Peyer's patch (tissue), 4 donors: ENCODE measurements at regions not wholly inside any gene's neighbourhood (a gene's known extent, or its start where the extent isn't known, plus 50 kb on each side); places are given as distances from the start of the nearest gene placed in this dataset.

Experiments
- DNase-seq, 3 donors: peaks; one replicate each; pipeline ENCODE4 v3.0.0-alpha.2; 2017 to 2019
- H3K27ac ChIP-seq, 4 donors: fragments of 200-600 bp; sonication (generic); one replicate each; pipeline ENCODE4 v1.5.1; 2016 to 2019
- H3K27me3 ChIP-seq, 2 donors: fragments of 200-600 bp; sonication (generic); one replicate each; pipeline ENCODE4 v1.5.1; 2019
- H3K36me3 ChIP-seq, 3 donors: fragments of 200-600 bp; sonication (generic); one replicate each; pipeline ENCODE4 v1.5.1; 2016 to 2019
- H3K4me1 ChIP-seq, 4 donors: fragments of 200-600 bp; sonication (generic); one replicate each; pipeline ENCODE4 v1.5.1; 2016 to 2019
- H3K4me3 ChIP-seq, 4 donors: fragments of 200-600 bp; sonication (generic); 1 replicate in 3 of 4; 2 replicates in 1 of 4; pipeline ENCODE4 v1.5.1; 2016 to 2019; ENCODE audit warnings: mild to moderate bottlenecking in 1 of 4
- H3K9me3 ChIP-seq, 4 donors: fragments of 200-600 bp; sonication (generic); one replicate each; pipeline ENCODE4 v1.5.1; 2016 to 2019; ENCODE audit warnings: mild to moderate bottlenecking in 1 of 4
- CTCF ChIP-seq, 6 experiments: fragments of 450-650 bp in 4 of 6; fragments of 200-600 bp in 2 of 6; sonication (generic) in 1 of 6; IDR thresholded peaks; one replicate each; pipeline ENCODE4 v1.5.1; 2017 to 2019; ENCODE audit warnings: antibody characterized with exemption in 6 of 6, mild to moderate bottlenecking in 3 of 6, moderate library complexity in 1 of 6
- POLR2A ChIP-seq, 2 donors: fragments of 450-650 bp; IDR thresholded peaks; one replicate each; pipeline ENCODE4 v1.5.1; 2017; ENCODE audit warnings: antibody characterized with exemption in 2 of 2, mild to moderate bottlenecking in 2 of 2, moderate library complexity in 2 of 2

GRCh38 chr10:78407966-78408365 is 374.3 kb downstream of the RPS24 start:
- no peaks in the 10 kb centered on the region for H3K27me3 ChIP-seq
- DNase-seq, result peak in 1 of 3 donors; percentile 30
- no peak overlapping the region for H3K4me3 ChIP-seq
- no peak overlapping the region for H3K27ac ChIP-seq
- TF ChIP-seq CTCF (IDR thresholded peaks at IDR 0.05) (no peak), POLR2A (IDR thresholded peaks at IDR 0.05) (no peak)
- no peaks in the 10 kb centered on the region for H3K36me3 ChIP-seq
- no peaks in the 10 kb centered on the region for H3K9me3 ChIP-seq
- H3K4me1 ChIP-seq, result peaks cover 0 to 12% (median 0%) of the 10 kb centered on the region in 4 donors

- Histone ChIP-seq H3K36me3 (no peaks in the 10 kb centered on the region), H3K9me3 (no peaks in the 10 kb centered on the region), H3K4me1 (peaks cover 0 to 12% (median 0%) of the 10 kb centered on the region in 4 donors), H3K27me3 (no peaks in the 10 kb centered on the region), H3K27ac (peak overlapping the region in 1 of 4 donors; percentile 40), H3K4me3 (no peak overlapping the region)
- TF ChIP-seq CTCF (IDR thresholded peaks at IDR 0.05) (no peak), POLR2A (IDR thresholded peaks at IDR 0.05) (no peak)
- DNase-seq, result peak in 1 of 3 donors; percentile 48
Observed at GRCh38 chr10:78408671-78409472, 375.2 kb downstream of the RPS24 start.

- no peaks in the 10 kb centered on the region for H3K9me3 ChIP-seq
- TF ChIP-seq CTCF (IDR thresholded peaks at IDR 0.05) (no peak), POLR2A (IDR thresholded peaks at IDR 0.05) (no peak)
- peak in 1 of 3 donors; percentile 22 for DNase-seq
- H3K27ac ChIP-seq, result no peak overlapping the region
- no peaks in the 10 kb centered on the region for H3K27me3 ChIP-seq
- H3K4me3 ChIP-seq, result no peak overlapping the region
- peaks cover 0 to 12% (median 0%) of the 10 kb centered on the region in 4 donors for H3K4me1 ChIP-seq
- no peaks in the 10 kb centered on the region for H3K36me3 ChIP-seq
Observed at GRCh38 chr10:78410046-78410965, 376.6 kb downstream of the RPS24 start.

GRCh38 chr10:78411716-78412115 is 378.1 kb downstream of the RPS24 start:
- no peaks in the 10 kb centered on the region for H3K36me3 ChIP-seq
- TF ChIP-seq CTCF (IDR thresholded peaks at IDR 0.05), result no peak
- no peak for TF ChIP-seq POLR2A (IDR thresholded peaks at IDR 0.05)
- no peak overlapping the region for H3K27ac ChIP-seq
- peaks cover 0 to 8% (median 0%) of the 10 kb centered on the region in 4 donors for H3K4me1 ChIP-seq
- no peaks in the 10 kb centered on the region for H3K27me3 ChIP-seq
- H3K4me3 ChIP-seq, result no peak overlapping the region
- no peaks in the 10 kb centered on the region for H3K9me3 ChIP-seq
- DNase-seq, result peak in 1 of 3 donors; percentile 6

- H3K4me3 ChIP-seq, result no peak overlapping the region
- no peaks in the 10 kb centered on the region for H3K9me3 ChIP-seq
- H3K27ac ChIP-seq, result no peak overlapping the region
- no peaks in the 10 kb centered on the region for H3K4me1 ChIP-seq
- H3K27me3 ChIP-seq, result no peaks in the 10 kb centered on the region
- H3K36me3 ChIP-seq, result no peaks in the 10 kb centered on the region
- TF ChIP-seq CTCF (IDR thresholded peaks at IDR 0.05) (no peak), POLR2A (IDR thresholded peaks at IDR 0.05) (no peak)
- DNase-seq, result peak in 1 of 3 donors; percentile 26
Observed at GRCh38 chr10:78412605-78413004, 378.9 kb downstream of the RPS24 start.
